ENCODE measurements at regions not wholly inside any gene's neighbourhood (a gene's known extent, or its start where the extent isn't known, plus 50 kb on each side); places are given as distances from the start of the nearest gene placed in this dataset.

DNA sequence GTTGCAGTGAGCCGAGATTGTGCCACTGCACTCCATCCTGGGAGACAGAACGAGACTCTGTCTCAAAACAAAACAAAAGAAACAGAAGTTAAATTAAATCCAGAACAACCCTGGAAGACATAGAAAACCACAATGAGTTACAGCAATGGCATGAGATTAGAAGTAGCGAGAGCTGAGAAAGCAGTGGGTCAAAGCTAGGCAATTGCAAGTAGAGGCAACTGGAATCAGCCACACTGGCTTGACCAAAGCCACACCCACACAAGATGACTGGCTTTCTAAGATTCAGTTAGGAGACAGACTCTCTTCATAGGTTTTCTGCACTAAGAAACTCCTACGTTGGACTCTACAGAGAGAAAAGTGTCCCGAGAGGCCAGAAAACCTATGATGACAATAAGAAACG is 443.0 kb downstream of the GPM6A start:
- Histone ChIP-seq H3K4me2 (no peak overlapping the region), H3K27ac (no peak overlapping the region), H3K4me1 (ENCODE audit: low read depth, poor library complexity, severe bottlenecking) (no peaks in the 10 kb centered on the region), H3K36me3 (ENCODE audit: insufficient read depth) (no peaks in the 10 kb centered on the region), H3K79me2 (ENCODE audit: insufficient read depth, low read depth) (no peaks in the 10 kb centered on the region), H3K9ac (no peak overlapping the region), H2AFZ (ENCODE audit: low read depth) (no peak overlapping the region), H3K4me3 (IDR thresholded peaks at IDR 0.05; ENCODE audit: insufficient read depth, low read depth, low read length) (no peak overlapping the region), H4K20me1 (ENCODE audit: insufficient read depth) (no peaks in the 10 kb centered on the region), H3K27me3 (ENCODE audit: insufficient read depth, low read depth) (no peaks in the 10 kb centered on the region)
- TF ChIP-seq, protein P1, sequence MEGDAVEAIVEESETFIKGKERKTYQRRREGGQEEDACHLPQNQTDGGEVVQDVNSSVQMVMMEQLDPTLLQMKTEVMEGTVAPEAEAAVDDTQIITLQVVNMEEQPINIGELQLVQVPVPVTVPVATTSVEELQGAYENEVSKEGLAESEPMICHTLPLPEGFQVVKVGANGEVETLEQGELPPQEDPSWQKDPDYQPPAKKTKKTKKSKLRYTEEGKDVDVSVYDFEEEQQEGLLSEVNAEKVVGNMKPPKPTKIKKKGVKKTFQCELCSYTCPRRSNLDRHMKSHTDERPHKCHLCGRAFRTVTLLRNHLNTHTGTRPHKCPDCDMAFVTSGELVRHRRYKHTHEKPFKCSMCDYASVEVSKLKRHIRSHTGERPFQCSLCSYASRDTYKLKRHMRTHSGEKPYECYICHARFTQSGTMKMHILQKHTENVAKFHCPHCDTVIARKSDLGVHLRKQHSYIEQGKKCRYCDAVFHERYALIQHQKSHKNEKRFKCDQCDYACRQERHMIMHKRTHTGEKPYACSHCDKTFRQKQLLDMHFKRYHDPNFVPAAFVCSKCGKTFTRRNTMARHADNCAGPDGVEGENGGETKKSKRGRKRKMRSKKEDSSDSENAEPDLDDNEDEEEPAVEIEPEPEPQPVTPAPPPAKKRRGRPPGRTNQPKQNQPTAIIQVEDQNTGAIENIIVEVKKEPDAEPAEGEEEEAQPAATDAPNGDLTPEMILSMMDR (conservative IDR thresholded peaks at IDR 0.05; ENCODE audit: low read depth, low read length): no peak

DNA sequence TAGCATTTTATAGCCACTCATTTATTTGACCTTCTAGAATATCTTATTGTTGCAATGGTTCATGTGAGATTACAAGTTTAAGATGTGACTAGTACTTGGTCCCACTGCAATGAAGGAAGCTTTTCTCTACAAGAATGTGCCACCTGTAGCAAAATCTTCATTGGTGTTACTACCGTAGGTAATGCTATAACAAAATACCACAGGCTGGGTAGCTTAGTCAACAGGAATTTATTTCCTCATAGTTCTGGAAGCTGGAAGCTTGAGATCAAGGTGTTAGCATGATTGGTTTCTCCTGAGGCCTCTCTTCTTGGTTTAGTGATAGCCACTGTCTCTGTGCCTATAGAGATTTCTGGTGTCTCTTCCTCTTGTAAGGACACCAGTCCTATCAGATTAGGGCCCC is 441.0 kb downstream of the GPM6A start:
- no peaks in the 10 kb centered on the region for H4K20me1 ChIP-seq (ENCODE audit: insufficient read depth)
- H3K4me3 ChIP-seq (IDR thresholded peaks at IDR 0.05; ENCODE audit: insufficient read depth, low read depth, low read length): no peak overlapping the region
- H3K79me2 ChIP-seq (ENCODE audit: insufficient read depth, low read depth): no peaks in the 10 kb centered on the region
- no peak overlapping the region for H3K27ac ChIP-seq
- H3K9ac ChIP-seq: no peak overlapping the region
- TF ChIP-seq, protein P1 (conservative IDR thresholded peaks at IDR 0.05; ENCODE audit: low read depth, low read length): no peak
- H3K36me3 ChIP-seq (ENCODE audit: insufficient read depth): no peaks in the 10 kb centered on the region
- H3K27me3 ChIP-seq (ENCODE audit: insufficient read depth, low read depth): no peaks in the 10 kb centered on the region
- no peaks in the 10 kb centered on the region for H3K4me1 ChIP-seq (ENCODE audit: low read depth, poor library complexity, severe bottlenecking)
- no peak overlapping the region for H2AFZ ChIP-seq (ENCODE audit: low read depth)
- no peak overlapping the region for H3K4me2 ChIP-seq

DNA sequence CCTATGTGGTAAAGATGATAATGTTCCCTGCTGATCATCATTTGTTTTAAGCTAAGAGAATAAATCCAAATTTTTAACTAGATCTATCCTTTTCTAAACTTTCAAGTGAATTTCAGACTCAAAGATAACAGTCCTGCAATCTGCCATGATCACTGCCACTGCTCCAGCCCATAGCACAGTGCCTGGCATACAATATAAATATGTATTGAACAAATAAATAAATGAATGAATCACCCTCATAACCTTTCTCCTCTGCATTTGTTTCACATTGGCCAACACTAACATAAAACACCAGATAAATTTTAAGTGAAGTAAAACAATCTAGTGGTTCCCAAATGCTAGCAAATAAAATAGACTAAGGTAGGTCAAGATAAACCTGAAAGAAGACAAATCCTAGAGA is 439.0 kb downstream of the GPM6A start:
- H3K79me2 ChIP-seq (ENCODE audit: insufficient read depth, low read depth): no peaks in the 10 kb centered on the region
- TF ChIP-seq, protein P1 (conservative IDR thresholded peaks at IDR 0.05; ENCODE audit: low read depth, low read length): no peak
- H3K27me3 ChIP-seq (ENCODE audit: insufficient read depth, low read depth): no peaks in the 10 kb centered on the region
- H2AFZ ChIP-seq (ENCODE audit: low read depth): no peak overlapping the region
- H3K27ac ChIP-seq: no peak overlapping the region
- no peak overlapping the region for H3K4me2 ChIP-seq
- no peak overlapping the region for H3K9ac ChIP-seq
- no peaks in the 10 kb centered on the region for H3K4me1 ChIP-seq (ENCODE audit: low read depth, poor library complexity, severe bottlenecking)
- no peaks in the 10 kb centered on the region for H4K20me1 ChIP-seq (ENCODE audit: insufficient read depth)
- H3K36me3 ChIP-seq (ENCODE audit: insufficient read depth): no peaks in the 10 kb centered on the region
- H3K4me3 ChIP-seq (IDR thresholded peaks at IDR 0.05; ENCODE audit: insufficient read depth, low read depth, low read length): no peak overlapping the region

DNA sequence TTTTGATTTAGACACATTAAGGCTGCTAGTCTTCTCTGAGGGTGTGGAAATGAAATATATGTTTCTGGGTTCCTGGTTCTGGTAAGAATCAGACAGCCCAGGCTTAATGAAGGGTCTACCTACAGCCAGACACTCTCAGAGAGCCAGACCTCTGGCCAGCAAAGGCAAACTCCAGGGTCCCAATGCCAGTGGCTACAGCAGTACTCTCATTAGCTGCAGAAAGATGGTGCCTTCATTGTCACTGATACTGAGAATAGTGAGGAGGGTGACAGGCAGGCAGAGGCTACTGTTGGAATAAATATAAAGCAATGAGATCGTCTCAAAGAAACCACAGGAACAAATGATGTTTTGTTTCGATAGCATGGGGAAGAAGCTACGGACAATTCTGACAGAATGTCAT is 437.6 kb downstream of the GPM6A start:
- H3K36me3 ChIP-seq (ENCODE audit: insufficient read depth): no peaks in the 10 kb centered on the region
- no peak overlapping the region for H3K4me2 ChIP-seq
- no peaks in the 10 kb centered on the region for H3K79me2 ChIP-seq (ENCODE audit: insufficient read depth, low read depth)
- H3K4me1 ChIP-seq (ENCODE audit: low read depth, poor library complexity, severe bottlenecking): no peaks in the 10 kb centered on the region
- TF ChIP-seq, protein P1 (conservative IDR thresholded peaks at IDR 0.05; ENCODE audit: low read depth, low read length): no peak
- H4K20me1 ChIP-seq (ENCODE audit: insufficient read depth): no peaks in the 10 kb centered on the region
- no peak overlapping the region for H3K4me3 ChIP-seq (IDR thresholded peaks at IDR 0.05; ENCODE audit: insufficient read depth, low read depth, low read length)
- no peak overlapping the region for H2AFZ ChIP-seq (ENCODE audit: low read depth)
- no peak overlapping the region for H3K27ac ChIP-seq
- no peaks in the 10 kb centered on the region for H3K27me3 ChIP-seq (ENCODE audit: insufficient read depth, low read depth)
- no peak overlapping the region for H3K9ac ChIP-seq

All from KMS-11 (cell line).